Epithelial cell of proximal tubule (primary cell): ENCODE measurements at regions not wholly inside any gene's neighbourhood (a gene's known extent, or its start where the extent isn't known, plus 50 kb on each side); places are given as distances from the start of the nearest gene placed in this dataset.

Experiments
- DNase-seq: peaks from one replicate; pipeline ENCODE4 v3.0.0-alpha.2; 2011; ENCODE audit warnings: low read depth
- H3K4me3 ChIP-seq: 2 replicates; pipeline ENCODE4 v1.5.1; 2011; ENCODE audit warnings: low read depth, mild to moderate bottlenecking, low read length
- CTCF ChIP-seq: conservative IDR thresholded peaks from 2 replicates; pipeline ENCODE4 v1.5.1; 2012; ENCODE audit warnings: low read depth, mild to moderate bottlenecking, low read length

- DNase-seq: no peak
- H3K4me3 ChIP-seq: no peak overlapping the region
- TF ChIP-seq CTCF: no peak
Observed at GRCh38 chr22:47572443-47572842, 810.0 kb downstream of the TBC1D22A start.

DNA sequence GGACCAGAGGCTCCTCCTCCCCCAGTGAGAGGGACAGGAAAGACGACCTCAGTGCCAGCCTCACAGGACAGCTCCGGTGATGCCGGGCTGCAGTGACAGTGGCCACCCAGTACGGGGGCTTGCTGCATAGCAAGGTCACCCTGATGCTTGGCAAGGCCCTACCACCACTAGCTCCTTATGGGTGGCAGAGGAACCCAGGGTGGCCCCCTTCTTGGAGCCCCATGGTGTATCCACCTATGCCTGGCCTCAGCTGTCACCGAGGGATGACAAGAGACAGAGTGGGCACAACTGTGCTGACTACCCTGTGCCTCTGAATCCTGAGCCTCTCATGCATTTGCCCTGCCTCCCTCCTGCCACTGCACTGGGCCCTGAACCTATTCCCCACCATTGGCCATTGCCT is 809.2 kb downstream of the TBC1D22A start:
- no peak for DNase-seq
- TF ChIP-seq CTCF: no peak
- H3K4me3 ChIP-seq: no peak overlapping the region

DNA sequence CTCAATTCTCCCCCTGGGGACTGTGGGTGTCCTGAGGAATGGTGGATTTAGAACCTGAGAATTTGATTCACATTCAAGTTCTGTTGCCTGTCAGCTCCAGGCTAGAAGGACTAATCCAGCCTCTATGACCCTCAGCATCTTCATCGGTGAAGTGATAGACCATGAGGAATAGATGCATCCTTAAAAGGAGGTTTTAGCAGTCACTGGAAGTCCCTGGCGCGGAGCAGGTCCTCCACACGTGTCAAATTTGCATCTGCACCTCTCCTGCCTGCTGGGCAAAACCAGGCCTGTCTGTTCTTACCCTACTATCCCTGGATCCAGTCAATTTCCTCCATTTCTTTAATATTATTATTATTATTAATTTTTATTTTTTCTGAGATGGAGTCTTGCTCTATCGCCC is 808.4 kb downstream of the TBC1D22A start:
- no peak overlapping the region for H3K4me3 ChIP-seq
- TF ChIP-seq CTCF: no peak
- DNase-seq: no peak

DNA sequence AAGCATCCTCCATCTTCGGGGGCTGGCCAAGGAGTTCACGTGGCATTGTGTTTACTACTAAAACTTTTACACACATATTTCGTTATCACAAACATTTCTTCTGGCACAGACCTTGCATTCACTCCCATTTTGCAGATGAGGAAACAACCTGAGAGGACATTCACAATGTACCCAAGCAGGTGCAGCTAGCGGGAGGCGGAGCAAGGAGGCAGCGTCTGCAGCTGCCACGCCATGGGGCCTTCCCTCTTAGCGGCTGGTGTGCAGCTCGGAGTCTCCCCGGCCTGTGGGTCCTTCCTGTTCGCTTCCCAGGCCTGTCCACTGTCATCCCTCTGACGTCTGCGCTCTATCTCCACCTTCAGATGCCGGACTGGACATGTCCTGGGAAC is 807.8 kb downstream of the TBC1D22A start:
- H3K4me3 ChIP-seq: no peak overlapping the region
- no peak for TF ChIP-seq CTCF
- no peak for DNase-seq

- no peak for DNase-seq
- no peak overlapping the region for H3K4me3 ChIP-seq
- no peak for TF ChIP-seq CTCF
Observed at GRCh38 chr22:47569389-47570299, 807.2 kb downstream of the TBC1D22A start.

- TF ChIP-seq CTCF: no peak
- DNase-seq: no peak
- no peak overlapping the region for H3K4me3 ChIP-seq
Observed at GRCh38 chr22:47568700-47569099, 806.2 kb downstream of the TBC1D22A start.
